SK-N-SH (cell line): ENCODE measurements at regions not wholly inside any gene's neighbourhood (a gene's known extent, or its start where the extent isn't known, plus 50 kb on each side); places are given as distances from the start of the nearest gene placed in this dataset.

Source experiments
- EP300 ChIP-seq, 2 experiments: IDR thresholded peaks; 2 replicates each; pipeline versions ENCODE4 v1.4.0 to v1.6.1; 2012; ENCODE audit warnings: borderline replicate concordance in 1 of 2, low read depth in 1 of 2, low read length in 1 of 2
- NFIC ChIP-seq: IDR thresholded peaks from 2 replicates; pipeline ENCODE4 v1.4.0; 2012; ENCODE audit warnings: borderline replicate concordance
- POLR2AphosphoS5 ChIP-seq: IDR thresholded peaks from 2 replicates; pipeline ENCODE4 v1.6.1; 2012; ENCODE audit warnings: low read depth, low read length
- RAD21 ChIP-seq: IDR thresholded peaks from 2 replicates; pipeline ENCODE4 v1.6.1; 2012; ENCODE audit warnings: mild to moderate bottlenecking, low read length
- SIN3A ChIP-seq: IDR thresholded peaks from 2 replicates; pipeline ENCODE4 v1.6.1; 2012; ENCODE audit warnings: low read depth, mild to moderate bottlenecking, low read length, moderate library complexity, borderline replicate concordance
- TEAD4 ChIP-seq: IDR thresholded peaks from 2 replicates; pipeline ENCODE4 v1.4.0; 2012; ENCODE audit warnings: mild to moderate bottlenecking, borderline replicate concordance; ENCODE audit not compliant: insufficient read depth
- TF ChIP-seq, protein P1 (sequence below): fragments of 200-600 bp; sonication (generic); IDR thresholded peaks from 2 replicates; pipeline ENCODE4 v1.6.1; 2017; ENCODE audit warnings: antibody characterized with exemption, mild to moderate bottlenecking, moderate library complexity
- TF ChIP-seq, protein P2 (sequence below): IDR thresholded peaks from 2 replicates; pipeline ENCODE4; 2012

DNA sequence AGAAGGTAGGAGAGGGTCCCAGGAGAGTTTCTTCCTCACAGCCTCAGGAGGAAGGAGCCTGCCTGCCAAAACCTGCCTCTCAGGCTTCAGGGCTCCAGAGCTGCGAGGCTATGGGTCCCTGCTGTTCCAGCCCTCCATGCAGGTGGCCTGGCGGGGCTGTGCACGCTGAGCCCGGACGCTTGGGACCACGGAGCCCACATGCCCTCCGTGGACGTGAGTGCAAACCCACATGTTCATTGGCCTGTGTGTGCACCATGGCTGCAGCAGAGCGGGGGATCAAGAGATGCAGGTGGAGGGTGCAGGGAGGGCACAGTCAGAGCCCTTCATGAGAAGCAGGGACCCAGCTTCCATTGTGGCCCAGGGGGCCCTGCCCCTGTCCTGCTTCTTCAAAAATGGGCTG lies 287.3 kb downstream of the IRX2 start:
- TF ChIP-seq, protein P1, sequence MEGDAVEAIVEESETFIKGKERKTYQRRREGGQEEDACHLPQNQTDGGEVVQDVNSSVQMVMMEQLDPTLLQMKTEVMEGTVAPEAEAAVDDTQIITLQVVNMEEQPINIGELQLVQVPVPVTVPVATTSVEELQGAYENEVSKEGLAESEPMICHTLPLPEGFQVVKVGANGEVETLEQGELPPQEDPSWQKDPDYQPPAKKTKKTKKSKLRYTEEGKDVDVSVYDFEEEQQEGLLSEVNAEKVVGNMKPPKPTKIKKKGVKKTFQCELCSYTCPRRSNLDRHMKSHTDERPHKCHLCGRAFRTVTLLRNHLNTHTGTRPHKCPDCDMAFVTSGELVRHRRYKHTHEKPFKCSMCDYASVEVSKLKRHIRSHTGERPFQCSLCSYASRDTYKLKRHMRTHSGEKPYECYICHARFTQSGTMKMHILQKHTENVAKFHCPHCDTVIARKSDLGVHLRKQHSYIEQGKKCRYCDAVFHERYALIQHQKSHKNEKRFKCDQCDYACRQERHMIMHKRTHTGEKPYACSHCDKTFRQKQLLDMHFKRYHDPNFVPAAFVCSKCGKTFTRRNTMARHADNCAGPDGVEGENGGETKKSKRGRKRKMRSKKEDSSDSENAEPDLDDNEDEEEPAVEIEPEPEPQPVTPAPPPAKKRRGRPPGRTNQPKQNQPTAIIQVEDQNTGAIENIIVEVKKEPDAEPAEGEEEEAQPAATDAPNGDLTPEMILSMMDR = no peak
- TF ChIP-seq, protein P2, sequence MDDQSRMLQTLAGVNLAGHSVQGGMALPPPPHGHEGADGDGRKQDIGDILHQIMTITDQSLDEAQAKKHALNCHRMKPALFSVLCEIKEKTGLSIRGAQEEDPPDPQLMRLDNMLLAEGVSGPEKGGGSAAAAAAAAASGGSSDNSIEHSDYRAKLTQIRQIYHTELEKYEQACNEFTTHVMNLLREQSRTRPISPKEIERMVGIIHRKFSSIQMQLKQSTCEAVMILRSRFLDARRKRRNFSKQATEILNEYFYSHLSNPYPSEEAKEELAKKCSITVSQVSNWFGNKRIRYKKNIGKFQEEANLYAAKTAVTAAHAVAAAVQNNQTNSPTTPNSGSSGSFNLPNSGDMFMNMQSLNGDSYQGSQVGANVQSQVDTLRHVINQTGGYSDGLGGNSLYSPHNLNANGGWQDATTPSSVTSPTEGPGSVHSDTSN = no peak
- TF ChIP-seq NFIC = no peak
- TF ChIP-seq POLR2AphosphoS5 = no peak
- TF ChIP-seq TEAD4 = no peak
- no peak for TF ChIP-seq RAD21
- TF ChIP-seq EP300 (IDR thresholded peaks at IDR 0.05; ENCODE audit: borderline replicate concordance in 1 of 2, low read depth in 1 of 2, low read length in 1 of 2) = no peak
- TF ChIP-seq SIN3A = no peak
